ENCODE measurements at regions not wholly inside any gene's neighbourhood (a gene's known extent, or its start where the extent isn't known, plus 50 kb on each side); places are given as distances from the start of the nearest gene placed in this dataset.

DNA sequence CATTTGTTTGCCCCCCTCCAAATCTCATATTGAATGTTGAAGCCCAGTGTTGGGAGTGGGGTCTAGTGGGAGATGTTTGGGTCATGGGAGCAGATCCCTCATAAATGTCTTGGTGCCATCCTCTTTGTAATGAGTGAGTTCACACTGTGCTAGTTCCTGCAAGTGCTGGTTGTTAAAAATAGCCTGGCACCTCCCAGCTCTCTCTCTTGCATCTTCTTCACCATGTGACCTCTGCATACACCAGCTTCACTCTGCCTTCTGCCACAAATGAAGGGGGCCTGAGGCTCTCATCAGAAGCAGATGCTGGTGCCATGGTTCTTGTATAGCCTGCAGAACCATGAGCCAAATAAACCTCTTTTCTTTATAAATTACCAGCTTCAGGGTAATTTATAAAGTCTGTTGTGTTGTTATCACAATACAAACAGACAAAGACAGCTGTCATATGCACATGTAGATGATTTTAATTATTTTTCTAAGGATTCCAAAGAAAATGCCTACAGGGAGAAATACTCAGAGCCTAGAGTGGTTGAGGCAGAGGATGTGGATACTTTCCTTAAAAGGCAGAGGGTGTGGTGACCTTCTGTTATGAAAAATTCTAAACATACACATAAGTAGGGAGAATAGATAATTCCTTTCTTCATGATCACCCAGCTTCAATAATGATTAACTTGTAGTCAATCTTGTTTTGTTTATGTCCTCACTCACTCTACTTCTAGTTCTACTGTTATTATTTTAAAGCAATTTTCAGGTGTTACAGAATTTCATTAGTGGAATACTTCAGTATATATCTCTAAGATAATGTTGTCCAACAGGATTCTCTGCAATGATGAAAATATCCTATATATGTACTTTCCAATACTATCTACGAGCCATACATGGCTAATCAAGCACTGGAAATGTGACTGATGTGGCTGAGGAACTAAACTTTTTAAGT, 75.1 kb upstream of the RANBP6 start:
- TF ChIP-seq RARB (CRISPR knock-in tag; IDR thresholded peaks at IDR 0.05) (no peak), ZNF565 (CRISPR knock-in tag; conservative IDR thresholded peaks at IDR 0.05; ENCODE audit: low read depth) (no peak)
